ENCODE measurements at regions not wholly inside any gene's neighbourhood (a gene's known extent, or its start where the extent isn't known, plus 50 kb on each side); places are given as distances from the start of the nearest gene placed in this dataset.
"Not testable (repeated sequence)": the region's sequence is repeated elsewhere in the genome, so short reads cannot be mapped to it uniquely, and the experiment has no call there.

GRCh38 chr5:112576298-112576925 lies 157.3 kb upstream of the EPB41L4A start:
- no peak for TF ChIP-seq CTCF (IDR thresholded peaks at IDR 0.05; ENCODE audit: low read depth, low read length)
- no peak for DNase-seq (ENCODE audit: extremely low read depth, low read depth)

GRCh38 chr5:112579599-112580170 lies 158.0 kb upstream of the APC start:
- no peak for TF ChIP-seq CTCF (IDR thresholded peaks at IDR 0.05; ENCODE audit: low read depth, low read length)
- no peak for DNase-seq (ENCODE audit: extremely low read depth, low read depth)

- no peak for TF ChIP-seq CTCF (IDR thresholded peaks at IDR 0.05; ENCODE audit: low read depth, low read length)
- DNase-seq (ENCODE audit: extremely low read depth, low read depth): no peak
These were observed 155.8 kb upstream of the APC start for GRCh38 chr5:112581811-112582320.

GRCh38 chr5:112583166-112583565 lies 154.5 kb upstream of the APC start:
- DNase-seq (ENCODE audit: extremely low read depth, low read depth): no peak
- no peak for TF ChIP-seq CTCF (IDR thresholded peaks at IDR 0.05; ENCODE audit: low read depth, low read length)

GRCh38 chr5:112584781-112585180 lies 152.9 kb upstream of the APC start:
- TF ChIP-seq CTCF (IDR thresholded peaks at IDR 0.05; ENCODE audit: low read depth, low read length): no peak

GRCh38 chr5:112586596-112587062 lies 151.1 kb upstream of the APC start:
- TF ChIP-seq CTCF (IDR thresholded peaks at IDR 0.05; ENCODE audit: low read depth, low read length): no peak
- no peak for DNase-seq (ENCODE audit: extremely low read depth, low read depth)

More at GRCh38 chr5:112584781-112585180, 152.9 kb upstream of the APC start:
- no peak for DNase-seq (ENCODE audit: extremely low read depth, low read depth)

- DNase-seq (ENCODE audit: extremely low read depth, low read depth): not testable (repeated sequence)
These were observed 146.8 kb upstream of the APC start for GRCh38 chr5:112590858-112591257.

Measured in AG09319 (cell line).